GM19351 (cell line): ENCODE measurements at regions not wholly inside any gene's neighbourhood (a gene's known extent, or its start where the extent isn't known, plus 50 kb on each side); places are given as distances from the start of the nearest gene placed in this dataset.

ENCODE experiments used
- ATAC-seq: cut with Tn5 transposase; IDR thresholded peaks from one replicate; pipeline ENCODE4 v1.9.1; 2021; ENCODE audit warnings: mild to moderate bottlenecking, moderate library complexity; ENCODE audit not compliant: unreplicated experiment

DNA sequence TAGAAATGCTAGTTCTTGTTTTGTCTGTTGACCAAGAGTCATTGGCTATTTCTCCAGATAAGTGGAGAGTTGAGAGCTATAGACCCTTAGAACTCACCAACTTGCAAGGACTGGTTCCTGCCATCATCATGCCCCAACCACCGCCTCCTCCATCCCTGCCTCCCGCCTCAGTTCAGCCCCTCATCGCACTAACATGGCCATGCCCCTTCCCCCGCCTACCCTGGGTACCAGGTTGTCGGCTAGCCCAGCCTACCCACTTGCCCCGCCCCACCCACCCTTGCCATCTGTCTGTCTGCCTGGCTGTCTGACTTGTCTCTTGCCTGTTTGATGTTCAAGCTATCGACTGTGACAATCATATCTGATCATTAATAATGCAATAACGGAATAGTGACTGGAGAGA is 154.1 kb downstream of the TRIM29 start:
- no peak for ATAC-seq

DNA sequence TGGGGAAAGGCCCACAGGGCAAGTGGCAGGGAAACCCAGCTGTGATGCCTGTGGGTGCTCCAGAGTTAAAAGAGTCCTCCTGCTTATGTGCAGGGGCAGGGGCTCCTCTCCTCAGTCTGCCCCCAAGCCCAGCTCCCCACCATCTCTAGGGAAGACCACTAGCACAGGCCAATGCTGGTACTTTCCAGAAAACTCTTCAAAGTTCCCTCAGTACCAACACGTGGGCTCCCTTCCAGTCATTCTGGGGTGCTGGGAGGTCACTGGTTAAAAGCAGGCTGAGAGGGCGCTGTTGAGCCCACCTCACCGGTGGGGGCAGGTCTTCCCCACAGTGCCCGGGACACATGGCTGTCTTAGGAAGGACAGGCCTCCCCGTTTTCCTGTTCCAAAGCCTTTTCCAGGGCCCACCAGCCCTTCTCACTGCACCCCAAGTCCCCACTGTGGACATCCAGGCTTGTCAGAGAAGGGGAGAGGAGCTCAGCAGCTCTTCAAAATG is 154.6 kb downstream of the TRIM29 start:
- ATAC-seq, result no peak

DNA sequence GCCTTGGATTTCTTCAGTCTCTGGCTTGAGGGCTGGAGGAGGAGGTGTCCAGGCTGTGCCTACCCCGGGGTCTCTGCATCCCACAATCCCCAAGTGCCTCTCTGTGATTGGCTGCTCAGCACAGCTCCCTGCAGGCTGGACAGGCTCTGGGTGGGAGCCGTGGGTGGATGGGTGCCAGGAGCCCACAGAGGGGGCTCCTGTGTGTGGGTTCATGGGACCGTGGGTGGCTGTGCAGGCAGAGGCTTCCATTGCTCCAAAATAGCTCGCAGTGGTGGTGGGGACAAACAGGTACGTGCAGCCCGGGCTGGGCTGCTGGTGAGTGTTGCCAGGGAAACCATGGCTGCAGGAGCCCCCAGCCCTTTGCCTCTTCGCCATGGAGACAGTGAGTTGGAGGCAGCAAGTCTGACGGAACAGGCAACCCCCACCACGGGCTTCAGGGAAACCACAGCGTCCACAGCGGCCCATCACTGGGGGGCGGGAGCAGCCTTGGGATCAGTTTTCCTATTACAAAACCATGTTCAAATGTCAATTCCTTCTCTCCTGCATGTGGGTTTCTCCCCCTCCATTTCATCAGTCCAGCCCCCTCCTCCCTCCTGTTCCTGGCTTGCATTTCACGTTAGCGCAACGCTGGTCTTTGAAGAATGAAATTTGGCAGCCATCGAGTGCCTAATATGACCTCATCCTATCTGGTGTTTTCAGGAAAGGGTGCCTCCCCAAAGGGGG is 155.2 kb downstream of the TRIM29 start:
- ATAC-seq, result no peak

DNA sequence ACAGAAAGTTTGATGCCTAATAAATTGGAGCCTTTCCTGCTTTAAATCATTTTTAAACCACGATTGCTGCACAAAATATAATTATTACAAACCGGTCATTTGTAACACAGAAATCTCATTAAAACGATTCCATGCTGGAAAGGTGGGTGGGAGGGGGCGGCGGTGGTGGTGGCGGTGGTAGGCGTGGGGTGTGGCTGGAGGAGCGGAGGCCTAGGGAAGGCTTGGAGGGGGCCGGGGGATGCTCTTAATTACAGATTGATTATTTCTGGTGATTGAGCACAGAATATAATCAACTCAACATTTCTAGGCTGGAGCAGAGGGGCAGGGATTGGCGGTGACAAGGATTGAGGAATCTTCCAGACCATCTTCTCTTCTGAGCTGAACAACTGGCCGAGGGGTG is 157.5 kb downstream of the TRIM29 start:
- ATAC-seq, result no peak

DNA sequence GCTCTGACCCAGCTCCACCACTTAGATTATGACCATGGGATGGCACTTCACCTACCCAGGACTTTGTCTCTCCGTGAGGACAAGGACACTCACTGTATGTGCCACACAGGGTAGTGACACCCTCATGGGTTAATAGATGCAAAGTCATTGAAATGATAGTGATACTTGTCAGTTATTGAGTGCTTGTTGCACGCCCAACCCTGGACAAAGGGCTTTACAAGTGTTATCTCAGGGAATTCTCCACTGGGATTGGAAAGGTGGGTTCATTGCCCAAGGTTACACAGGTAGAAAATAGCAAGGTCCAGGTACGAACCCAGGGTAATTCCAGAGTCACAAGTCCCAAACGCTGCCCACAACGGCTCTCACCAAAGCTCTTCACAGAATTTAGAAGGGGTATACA is 158.2 kb downstream of the TRIM29 start:
- no peak for ATAC-seq

DNA sequence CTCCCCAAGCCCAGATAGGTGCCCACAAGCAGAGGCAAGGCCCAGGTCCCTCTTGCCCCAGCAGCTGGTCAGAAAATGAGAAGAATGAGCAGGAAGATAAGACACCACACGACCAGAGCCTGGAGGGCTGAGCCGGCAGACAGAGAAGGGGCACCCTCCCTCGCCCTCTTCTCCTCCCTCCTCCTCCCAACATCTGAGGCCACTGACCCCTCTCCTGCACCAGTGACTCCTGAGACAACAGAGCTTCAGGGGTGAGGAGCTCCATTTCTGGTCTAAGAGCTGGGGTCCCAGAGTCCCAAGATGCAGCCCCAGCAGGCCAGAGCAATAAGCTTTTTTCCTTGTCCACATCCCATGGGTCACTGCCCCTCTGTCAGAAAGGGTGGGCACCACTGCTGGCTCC is 159.2 kb downstream of the TRIM29 start:
- no peak for ATAC-seq

DNA sequence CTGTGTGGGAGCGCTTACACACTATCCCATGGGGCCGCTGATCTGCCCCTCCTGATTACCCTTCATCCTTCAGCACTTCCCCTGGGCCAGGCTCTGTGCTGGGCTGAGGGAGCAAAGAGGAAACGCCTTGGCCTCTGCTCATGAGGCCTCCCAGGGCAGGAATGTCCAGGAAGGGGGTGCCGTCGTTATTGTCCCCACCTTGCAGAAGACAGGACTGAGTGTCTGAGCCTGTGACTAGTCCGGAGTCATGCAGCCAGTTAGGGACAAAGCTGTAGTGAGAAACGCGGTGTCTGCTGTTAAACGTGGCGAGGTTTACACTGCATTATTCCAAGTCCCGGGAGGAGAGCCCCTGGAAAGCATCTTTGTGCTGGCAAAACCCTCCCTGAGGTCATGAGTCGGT is 160.0 kb downstream of the TRIM29 start:
- no peak for ATAC-seq

DNA sequence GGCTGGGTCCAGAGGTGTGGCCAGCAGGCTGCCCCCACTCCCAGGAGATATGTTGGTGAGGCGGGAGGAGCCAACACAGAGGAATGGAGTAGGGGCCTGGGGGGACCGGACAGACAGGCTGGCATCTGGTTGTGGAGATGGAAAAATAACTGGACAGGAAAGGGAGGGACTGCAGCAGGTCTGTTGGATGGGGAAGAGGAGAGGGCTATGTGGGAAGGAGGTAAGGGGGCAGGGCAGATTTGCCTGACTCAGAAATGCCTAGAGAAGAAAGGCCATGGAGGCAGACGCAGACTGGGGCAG is 160.4 kb downstream of the TRIM29 start:
- no peak for ATAC-seq

DNA sequence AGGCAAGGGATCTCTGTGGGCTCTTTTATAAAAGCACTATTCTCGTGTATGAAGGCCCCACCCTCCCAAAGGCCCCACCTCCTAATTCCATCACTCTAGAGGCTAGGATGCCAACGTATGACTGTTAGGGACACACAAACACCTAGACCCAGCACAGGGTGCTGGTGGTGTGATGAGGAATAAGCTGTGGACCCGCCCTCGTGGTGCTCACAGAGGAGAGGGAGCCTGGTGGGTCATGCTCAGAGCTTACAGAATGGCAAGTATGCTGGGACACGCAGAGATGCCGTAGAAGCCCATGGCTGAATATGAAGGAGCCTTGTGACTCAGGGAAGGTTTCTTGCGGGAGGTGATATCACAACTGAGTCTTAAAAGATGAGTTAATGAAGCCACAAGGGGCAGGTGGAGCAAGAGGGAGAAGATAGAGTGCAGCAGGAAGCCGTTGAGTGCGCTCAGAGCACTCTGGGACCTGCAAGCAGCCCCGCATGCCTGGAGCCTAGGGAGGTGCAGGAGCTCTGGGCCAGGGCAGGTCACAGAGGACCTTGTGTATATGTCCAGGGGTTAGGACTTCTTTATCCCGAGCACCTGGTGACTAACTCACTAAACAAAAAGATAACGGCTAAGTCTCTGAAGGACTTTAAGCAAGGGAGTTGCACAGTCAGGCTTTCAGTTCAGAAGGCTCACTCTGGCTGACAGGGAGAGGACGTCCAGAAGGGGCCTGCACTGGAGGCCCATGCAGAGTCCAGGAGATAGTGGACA is 160.9 kb downstream of the TRIM29 start:
- ATAC-seq, result no peak

DNA sequence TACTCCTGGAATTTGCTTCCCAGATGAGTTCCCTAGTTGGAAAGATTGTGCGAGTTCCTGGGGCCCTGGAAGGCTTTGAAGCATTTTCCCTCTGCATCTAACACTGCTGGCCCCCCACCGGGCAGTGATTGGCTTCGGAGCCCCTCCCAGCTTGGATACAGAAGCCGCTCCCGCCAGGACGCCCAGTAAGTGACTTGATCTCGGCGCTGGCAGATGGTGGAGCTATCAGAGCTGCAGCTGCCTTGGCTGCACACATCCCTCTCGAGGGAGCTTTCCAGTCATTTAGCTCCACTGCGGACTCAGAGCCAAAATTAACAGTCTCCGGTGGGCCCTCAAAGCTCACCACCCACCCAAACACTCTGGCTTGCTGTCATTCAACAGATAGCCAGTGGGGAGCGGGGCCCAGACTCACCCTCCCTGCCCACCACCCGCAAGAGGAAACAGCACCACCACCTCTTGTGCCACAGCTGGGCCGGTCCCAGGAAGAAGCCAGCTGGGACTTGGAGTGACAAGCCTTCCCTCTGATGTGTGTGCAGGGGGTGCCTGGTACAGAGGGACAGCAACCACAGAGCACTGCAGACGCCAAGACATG is 162.3 kb downstream of the TRIM29 start:
- no peak for ATAC-seq

DNA sequence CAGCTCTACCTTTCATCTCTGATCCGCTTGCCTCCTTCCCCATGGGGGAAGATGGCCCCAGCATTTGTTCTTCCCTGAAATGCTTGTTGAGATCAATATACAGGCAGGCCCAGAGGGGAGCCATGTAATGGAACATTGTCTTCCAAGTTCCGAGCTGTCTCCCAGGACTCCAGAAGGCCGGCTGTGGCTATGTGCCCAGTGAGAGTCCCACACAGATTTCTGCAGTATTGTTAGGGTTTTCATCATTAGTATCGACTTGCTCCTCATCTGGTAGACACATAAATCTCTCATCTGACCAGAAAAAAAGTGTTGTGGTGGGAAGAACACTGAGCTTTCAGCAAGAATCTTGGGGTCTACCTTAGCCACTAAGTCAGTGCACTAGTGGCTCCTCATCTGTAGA is 163.4 kb downstream of the TRIM29 start:
- ATAC-seq, result no peak

DNA sequence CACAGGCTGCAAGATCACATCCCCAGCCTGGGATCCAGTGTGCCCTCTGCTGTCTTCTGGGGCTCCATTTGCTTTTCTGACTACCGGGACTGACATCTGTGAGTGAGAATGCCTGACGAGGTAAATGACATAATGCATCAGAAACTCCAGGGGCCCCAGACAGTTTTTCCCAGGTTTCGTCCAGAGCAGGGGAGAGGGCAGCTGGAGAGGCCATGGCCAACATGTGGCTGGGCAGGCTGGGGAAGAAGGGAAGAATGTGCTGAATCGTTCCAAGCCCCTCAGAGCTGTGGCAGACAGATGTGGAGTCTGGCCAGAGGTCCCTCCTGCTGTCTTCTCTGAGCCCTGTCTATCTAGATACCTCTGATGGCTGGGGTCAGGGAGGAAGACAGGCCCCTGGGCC is 163.9 kb downstream of the TRIM29 start:
- ATAC-seq, result no peak

DNA sequence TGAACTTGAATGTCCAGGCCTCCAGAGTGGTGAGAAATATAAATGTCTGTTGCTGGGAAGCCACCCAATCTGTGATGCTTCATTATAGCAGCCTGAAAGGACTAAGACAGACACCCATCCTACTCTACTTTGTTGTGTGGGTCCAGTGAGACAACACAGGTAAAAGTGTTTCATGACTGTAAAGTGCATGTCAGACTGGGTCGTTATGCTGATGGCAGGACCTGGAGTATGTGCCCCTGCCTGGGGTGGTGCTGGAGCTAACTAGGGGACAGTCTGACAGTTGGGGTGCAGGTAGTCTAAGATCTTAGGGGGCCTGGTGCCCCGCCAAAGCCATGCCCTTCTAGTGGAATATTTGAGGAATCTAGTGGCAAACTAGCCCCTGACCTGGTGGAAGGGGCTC is 165.6 kb downstream of the TRIM29 start:
- no peak for ATAC-seq

DNA sequence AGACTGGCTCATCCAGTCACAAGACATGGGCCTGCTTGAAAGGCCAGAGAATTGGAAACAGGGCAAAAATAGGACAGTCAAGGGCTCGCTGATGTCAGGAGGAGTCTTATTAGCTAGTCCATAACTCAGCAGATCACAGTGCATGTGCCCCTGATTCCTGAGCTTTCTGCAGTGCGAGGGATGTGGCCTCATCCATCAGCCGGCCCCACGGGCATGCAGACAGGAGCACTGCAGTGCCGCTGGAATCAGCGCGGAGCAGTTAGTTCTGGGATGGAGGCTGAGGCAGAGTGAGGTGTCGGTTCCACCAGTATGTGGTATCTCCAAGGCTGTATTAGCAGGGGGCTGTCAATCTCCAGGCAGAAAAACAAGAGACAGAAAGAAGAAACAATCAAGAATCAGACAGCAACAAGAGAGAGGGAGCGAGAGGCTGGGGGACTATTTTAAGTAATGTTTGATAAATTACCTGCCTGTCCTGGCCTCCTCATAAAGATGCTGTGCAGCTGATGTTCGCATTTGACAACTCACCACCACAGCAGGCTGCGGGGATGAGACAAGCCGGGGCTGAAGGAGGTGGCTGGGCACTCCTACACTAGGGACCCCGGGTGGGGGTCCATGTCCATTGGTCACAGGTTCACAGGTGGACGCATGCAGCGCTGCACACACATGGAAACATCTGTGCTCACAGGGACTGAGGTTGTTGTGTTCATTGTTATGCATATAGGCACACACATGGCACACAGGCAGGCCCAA is 167.2 kb downstream of the TRIM29 start:
- ATAC-seq, result no peak

DNA sequence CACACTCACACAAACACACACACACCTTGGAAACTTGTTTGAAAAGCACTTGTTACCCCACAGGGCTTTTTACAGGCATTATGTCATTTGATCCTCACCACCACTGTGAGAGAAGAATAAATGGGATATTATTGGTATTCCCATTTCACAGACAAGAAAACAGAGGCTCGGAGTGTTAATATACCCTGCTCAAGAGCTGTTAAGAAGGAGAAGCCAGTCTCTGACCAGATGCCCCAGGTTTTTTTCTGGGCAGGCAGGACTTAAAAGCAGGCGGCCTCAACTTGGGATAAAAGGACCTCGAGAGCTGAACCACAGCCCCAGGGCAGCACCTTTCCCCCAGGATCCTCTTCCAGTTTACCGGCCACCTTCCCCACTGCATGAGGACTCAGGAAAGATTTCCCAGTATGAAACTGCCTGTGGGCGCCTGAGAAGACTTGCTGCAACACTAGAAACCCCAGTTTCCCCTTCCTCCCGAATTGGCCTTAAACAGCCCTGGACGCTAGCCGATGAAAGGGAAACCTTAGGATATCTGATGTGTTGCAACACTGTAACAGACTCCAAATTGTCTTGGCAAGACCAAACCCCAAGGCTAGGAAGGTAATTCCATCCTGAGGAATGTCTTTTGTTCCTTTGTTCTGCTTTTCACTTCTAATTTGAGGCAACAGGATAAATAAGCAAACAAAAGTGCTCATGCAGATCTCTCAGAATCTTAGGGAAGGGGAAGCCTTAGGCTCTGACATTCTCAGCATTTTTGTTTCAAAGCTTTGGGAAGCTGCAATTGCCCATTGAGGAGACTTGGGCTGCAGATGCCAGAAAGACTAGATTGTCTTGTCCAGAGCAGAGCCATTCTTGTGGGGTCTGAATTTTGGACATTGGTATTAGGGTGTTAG is 173.5 kb downstream of the TRIM29 start:
- ATAC-seq, result no peak

DNA sequence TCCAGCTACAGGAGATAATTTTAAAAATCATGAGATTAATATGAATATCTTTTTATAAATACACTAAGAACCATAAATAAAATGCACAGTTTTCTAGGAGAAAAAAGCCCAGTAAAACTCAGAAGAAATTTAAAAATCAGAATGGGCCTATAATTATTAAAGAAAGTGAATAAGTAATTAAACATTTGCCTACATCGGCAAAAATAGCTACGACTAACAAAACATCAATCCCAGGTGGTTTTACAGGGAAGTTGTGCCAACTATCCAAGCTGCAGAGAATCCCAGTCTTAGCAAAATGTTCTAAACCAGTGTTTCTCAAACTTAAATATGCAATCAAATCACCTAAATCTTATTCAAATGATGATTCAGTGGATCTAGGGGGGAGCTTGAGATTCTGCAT is 180.0 kb downstream of the TRIM29 start:
- no peak for ATAC-seq

DNA sequence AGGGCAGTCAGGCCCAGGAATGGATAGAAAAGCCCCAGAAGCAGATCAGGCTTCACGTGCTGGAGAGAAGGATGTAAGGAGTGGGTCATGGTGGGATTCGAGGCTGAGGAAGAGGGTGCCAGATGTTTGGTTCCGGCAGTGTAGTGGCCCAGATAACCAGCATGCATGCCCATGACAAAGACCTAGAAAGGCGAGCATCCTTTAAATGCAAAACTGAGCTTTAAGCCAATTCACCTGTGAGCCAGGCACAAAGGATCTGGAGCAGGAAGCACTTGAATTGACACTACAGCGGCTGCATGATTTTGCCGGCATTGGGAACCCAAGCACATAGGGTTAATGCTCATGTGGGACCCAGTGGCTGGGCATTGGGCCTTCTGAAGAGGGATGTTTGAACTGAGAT is 185.5 kb downstream of the TRIM29 start:
- no peak for ATAC-seq

DNA sequence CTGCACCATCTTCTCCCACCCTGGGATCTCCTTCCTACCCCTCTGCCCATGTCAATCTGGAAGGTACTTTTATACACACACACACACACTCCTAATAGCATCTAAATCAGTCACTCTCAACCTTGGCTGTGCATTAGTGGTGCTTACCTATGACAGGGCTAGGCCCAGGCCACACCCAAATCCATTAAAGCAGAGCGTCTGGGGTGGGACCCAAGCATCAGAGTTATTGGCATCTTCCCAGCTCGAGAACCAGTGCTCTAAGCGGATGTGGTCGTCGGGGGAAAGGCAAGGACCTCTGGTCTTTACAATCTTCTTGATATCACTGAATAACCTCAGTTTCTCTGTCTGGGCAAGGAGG is 194.6 kb downstream of the TRIM29 start:
- ATAC-seq, result no peak

DNA sequence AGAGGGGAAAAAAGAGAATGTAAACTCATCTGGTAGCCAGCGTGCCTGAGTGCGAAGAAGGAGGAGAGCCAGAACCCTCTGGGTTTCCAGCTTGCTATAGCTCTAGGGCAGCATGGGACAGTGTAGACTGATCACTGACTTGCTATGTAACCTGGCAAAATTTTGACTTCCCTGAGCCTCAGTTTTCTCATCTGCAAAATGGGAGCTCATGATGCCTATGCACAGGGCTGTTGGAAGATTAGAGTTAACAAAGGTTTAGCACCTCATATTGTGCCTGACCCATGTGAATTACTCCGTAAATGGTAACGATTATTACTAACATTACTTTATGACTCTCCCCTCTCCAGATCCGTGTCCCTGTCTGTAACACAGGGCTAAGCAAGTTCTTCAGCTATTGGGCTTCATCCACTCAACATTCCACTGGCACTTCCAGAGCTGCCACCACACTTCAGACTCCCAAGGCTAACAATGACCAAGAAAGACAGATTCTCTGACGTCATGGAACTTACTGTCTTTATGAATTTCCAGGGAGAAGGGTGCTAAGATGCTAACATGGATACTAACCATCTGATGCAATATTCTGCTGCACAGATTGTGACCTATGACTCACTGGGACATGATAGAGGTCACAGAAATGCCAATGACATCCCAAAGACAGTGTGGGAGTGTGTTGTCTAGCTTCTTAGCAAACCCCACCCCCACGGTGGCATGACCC is 195.2 kb downstream of the TRIM29 start:
- no peak for ATAC-seq
